Liver (tissue), 3 donors: ENCODE measurements at regions not wholly inside any gene's neighbourhood (a gene's known extent, or its start where the extent isn't known, plus 50 kb on each side); places are given as distances from the start of the nearest gene placed in this dataset.

Source experiments
- TF ChIP-seq, protein P1 (sequence below): IDR thresholded peaks from 2 replicates; pipeline ENCODE4 v1.6.1; 2016; ENCODE audit warnings: antibody characterized with exemption
- TF ChIP-seq, protein P2 (sequence below): fragments of 150-350 bp; IDR thresholded peaks from 2 replicates; pipeline ENCODE4 v1.5.1; 2017; ENCODE audit warnings: improper control_type of control experiment, low read depth, low read length; ENCODE audit not compliant: missing input control
- TF ChIP-seq, protein P3 (sequence below): IDR thresholded peaks from 2 replicates; pipeline ENCODE4 v1.6.1; 2016; ENCODE audit warnings: antibody characterized with exemption
- donor health status: healthy.
- donor health status: healthy.

DNA sequence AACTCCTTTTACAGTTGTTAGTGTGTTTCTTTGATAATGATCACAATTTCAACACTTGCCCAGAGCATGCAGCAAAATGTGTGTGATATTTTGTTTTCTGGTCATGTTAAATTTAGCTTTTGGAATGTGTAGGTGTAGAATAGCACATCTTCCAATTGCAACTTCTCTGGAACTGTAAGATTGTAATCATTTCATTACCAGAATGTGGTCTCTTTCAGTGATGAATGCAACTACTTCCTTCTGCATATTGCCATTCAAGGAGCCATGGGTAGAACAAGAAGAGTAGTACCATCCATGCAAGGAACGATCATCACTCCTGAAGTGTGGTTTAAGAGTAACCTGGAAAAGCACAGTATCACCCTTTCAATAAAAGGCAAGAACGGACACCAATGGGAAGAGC lies 548.8 kb upstream of the ZNF804A start:
- TF ChIP-seq, protein P1, sequence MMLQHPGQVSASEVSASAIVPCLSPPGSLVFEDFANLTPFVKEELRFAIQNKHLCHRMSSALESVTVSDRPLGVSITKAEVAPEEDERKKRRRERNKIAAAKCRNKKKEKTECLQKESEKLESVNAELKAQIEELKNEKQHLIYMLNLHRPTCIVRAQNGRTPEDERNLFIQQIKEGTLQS: no peak
- TF ChIP-seq, protein P2, sequence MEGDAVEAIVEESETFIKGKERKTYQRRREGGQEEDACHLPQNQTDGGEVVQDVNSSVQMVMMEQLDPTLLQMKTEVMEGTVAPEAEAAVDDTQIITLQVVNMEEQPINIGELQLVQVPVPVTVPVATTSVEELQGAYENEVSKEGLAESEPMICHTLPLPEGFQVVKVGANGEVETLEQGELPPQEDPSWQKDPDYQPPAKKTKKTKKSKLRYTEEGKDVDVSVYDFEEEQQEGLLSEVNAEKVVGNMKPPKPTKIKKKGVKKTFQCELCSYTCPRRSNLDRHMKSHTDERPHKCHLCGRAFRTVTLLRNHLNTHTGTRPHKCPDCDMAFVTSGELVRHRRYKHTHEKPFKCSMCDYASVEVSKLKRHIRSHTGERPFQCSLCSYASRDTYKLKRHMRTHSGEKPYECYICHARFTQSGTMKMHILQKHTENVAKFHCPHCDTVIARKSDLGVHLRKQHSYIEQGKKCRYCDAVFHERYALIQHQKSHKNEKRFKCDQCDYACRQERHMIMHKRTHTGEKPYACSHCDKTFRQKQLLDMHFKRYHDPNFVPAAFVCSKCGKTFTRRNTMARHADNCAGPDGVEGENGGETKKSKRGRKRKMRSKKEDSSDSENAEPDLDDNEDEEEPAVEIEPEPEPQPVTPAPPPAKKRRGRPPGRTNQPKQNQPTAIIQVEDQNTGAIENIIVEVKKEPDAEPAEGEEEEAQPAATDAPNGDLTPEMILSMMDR: no peak
- TF ChIP-seq, protein P3, sequence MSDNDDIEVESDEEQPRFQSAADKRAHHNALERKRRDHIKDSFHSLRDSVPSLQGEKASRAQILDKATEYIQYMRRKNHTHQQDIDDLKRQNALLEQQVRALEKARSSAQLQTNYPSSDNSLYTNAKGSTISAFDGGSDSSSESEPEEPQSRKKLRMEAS: no peak
